Prostate gland (tissue), 2 donors: ENCODE measurements at regions not wholly inside any gene's neighbourhood (a gene's known extent, or its start where the extent isn't known, plus 50 kb on each side); places are given as distances from the start of the nearest gene placed in this dataset.

ENCODE experiments used
- POLR2A ChIP-seq: fragments of 450-650 bp; IDR thresholded peaks from one replicate; pipeline ENCODE4 v1.6.1; 2016; ENCODE audit warnings: antibody characterized with exemption, mild to moderate bottlenecking
- TF ChIP-seq, protein P1 (sequence below), 4 experiments: fragments of 200-600 bp in 2 of 4; fragments of 450-650 bp in 2 of 4; sonication (generic) in 2 of 4; IDR thresholded peaks; 1 replicate in 3 of 4; 2 replicates in 1 of 4; pipeline ENCODE4 v1.5.1; 2016 to 2019; ENCODE audit warnings: antibody characterized with exemption in 4 of 4, mild to moderate bottlenecking in 2 of 4, moderate library complexity in 2 of 4

DNA sequence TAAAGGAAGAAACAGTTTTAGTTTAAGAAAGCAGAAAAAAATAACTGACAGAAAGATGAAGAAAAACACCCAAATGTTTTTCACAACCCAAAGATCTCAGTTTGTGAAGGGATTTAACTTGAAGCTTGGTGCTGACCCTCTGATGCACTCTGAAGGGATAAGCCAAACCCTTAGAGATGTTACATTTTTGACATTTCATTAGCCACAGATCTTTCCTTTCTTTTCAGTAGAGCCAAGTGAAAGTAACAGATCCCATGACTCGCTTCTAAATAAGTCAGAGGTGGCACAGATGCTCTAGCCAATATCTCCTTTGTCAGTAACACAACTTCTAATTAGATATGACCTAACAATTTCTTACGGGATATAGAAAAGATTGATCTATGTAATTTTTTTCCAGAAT is 394.5 kb upstream of the EDIL3 start:
- no peak for TF ChIP-seq POLR2A
- TF ChIP-seq, protein P1, sequence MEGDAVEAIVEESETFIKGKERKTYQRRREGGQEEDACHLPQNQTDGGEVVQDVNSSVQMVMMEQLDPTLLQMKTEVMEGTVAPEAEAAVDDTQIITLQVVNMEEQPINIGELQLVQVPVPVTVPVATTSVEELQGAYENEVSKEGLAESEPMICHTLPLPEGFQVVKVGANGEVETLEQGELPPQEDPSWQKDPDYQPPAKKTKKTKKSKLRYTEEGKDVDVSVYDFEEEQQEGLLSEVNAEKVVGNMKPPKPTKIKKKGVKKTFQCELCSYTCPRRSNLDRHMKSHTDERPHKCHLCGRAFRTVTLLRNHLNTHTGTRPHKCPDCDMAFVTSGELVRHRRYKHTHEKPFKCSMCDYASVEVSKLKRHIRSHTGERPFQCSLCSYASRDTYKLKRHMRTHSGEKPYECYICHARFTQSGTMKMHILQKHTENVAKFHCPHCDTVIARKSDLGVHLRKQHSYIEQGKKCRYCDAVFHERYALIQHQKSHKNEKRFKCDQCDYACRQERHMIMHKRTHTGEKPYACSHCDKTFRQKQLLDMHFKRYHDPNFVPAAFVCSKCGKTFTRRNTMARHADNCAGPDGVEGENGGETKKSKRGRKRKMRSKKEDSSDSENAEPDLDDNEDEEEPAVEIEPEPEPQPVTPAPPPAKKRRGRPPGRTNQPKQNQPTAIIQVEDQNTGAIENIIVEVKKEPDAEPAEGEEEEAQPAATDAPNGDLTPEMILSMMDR (IDR thresholded peaks at IDR 0.05): no peak
